Activated T-helper 1 cell treated with Interleukin-2 at 50 U/mL for 16 hours (primary cell): ENCODE measurements at regions not wholly inside any gene's neighbourhood (a gene's known extent, or its start where the extent isn't known, plus 50 kb on each side); places are given as distances from the start of the nearest gene placed in this dataset.
"Not testable (repeated sequence)": the region's sequence is repeated elsewhere in the genome, so short reads cannot be mapped to it uniquely, and the experiment has no call there.

Experiments
- DNase-seq: peaks from one replicate; pipeline ENCODE4 v3.0.0-alpha.2; 2020; ENCODE audit warnings: low read depth

- no peak for DNase-seq
Measured at GRCh38 chr9:126056312-126057021, 270.2 kb upstream of the MVB12B start.

- DNase-seq: no peak
Measured at GRCh38 chr9:126057121-126057825, 269.4 kb upstream of the MVB12B start.

- DNase-seq: no peak
Measured at GRCh38 chr9:126058011-126058531, 268.6 kb upstream of the MVB12B start.

GRCh38 chr9:126058591-126058990 is 268.0 kb upstream of the MVB12B start:
- DNase-seq: no peak

DNA sequence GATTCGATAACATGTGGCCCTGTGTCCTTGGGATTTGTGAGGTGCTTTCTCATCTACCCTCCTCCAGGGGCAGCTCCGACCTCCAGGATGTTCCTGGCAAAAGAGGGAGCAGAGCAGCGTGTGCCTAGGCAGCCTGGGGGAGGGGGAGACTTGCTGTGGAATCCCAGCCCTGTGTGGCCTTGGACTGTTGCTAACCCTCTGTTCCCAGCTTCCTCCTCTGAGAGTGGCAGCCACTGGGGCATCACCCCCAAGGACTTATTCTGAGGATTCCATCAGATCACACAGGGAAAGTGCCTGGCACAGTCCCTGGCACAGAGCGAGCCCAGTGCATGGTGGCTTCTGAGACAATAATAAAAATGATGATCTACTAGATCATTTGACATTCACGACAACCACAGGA is 265.1 kb upstream of the MVB12B start:
- DNase-seq: no peak

- no peak for DNase-seq
Measured at GRCh38 chr9:126062158-126062886, 264.3 kb upstream of the MVB12B start.

DNA sequence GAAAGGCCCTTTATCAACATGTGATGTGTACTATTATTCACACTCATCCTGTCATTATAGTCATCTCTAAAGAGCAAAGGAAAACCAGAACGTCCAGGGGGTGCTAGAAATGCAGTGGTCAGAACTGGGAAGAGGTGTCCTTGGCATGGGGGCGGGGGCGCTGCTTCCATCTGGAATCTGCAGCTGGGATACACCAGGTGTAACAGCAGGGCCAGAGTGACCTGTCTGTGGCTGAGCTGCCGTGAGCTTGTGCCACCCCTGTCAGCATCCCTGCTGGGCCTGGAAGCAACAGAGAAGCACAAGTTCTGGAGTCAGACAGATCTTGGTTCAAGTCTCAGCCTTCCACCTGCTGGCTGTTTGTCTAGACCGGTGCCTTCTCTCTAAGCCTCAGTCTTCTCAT is 263.3 kb upstream of the MVB12B start:
- DNase-seq: no peak

- DNase-seq: no peak
Measured at GRCh38 chr9:126066131-126066530, 260.5 kb upstream of the MVB12B start.

DNA sequence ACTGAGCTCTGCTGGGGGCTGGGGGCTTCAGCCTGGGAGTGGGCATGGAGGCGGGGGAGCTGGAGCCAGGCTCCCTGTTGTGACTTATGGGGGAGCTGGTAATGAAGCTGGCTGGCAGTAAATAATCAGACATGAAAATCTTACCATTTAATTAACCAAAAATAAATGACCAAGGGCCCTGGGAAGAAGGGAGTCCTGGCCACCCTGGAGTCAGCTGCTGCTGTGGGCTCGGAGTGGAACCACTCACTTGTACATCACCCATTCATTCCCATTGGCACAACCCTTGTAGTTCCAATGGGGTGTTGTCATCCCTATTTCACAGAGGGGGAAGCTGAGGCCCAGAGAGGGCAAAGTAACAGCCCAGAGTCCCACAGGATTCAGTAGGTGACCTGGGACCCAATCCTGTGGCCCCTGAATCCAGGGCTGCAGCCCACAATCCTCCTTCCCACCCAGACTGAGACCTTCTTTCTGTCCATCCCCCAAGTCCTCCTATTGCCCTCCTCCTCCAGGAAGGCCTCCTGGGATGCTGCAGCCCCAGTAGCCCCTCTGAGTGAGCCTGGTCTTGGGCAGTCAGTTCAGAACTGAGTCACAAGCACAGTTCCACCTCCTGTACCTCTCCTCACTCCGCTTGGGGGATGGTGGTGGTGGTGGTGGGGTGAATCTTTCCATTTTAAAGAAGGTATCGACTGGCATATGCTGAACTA is 259.4 kb upstream of the MVB12B start:
- DNase-seq: no peak

DNA sequence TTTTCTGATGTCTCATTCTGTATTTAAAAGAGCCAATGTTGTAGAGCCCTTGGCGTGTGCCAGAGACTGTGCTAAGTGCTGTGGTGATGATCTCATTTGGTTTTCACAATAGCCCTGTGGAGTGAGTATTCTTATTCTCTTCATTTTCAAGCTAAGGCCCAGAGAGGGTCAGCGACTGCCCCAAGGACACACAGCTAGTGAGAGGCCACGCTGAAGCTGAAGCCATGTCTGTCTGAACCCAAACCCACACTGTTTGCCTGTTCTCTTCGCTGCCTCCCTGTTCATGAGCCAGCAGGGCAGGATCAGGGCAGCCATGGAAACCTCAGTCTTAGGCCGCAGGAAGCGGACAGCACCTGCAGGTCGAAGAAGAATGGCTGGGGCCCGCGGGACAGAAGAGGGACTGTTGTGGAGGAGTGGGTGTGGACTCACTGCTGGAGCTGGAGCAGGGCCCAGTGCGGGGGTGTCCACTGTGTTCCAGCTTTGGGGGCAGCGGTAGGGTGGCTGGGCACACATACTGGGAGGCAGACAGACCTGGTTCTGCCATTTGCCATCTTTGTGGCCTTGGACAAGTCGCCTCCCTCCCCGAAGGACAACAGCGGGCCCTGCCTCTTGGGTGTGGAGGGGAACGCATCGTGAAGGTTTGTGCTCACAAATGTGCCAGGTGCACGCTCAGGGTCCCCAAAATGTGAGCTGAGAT is 257.9 kb upstream of the MVB12B start:
- DNase-seq: no peak

DNA sequence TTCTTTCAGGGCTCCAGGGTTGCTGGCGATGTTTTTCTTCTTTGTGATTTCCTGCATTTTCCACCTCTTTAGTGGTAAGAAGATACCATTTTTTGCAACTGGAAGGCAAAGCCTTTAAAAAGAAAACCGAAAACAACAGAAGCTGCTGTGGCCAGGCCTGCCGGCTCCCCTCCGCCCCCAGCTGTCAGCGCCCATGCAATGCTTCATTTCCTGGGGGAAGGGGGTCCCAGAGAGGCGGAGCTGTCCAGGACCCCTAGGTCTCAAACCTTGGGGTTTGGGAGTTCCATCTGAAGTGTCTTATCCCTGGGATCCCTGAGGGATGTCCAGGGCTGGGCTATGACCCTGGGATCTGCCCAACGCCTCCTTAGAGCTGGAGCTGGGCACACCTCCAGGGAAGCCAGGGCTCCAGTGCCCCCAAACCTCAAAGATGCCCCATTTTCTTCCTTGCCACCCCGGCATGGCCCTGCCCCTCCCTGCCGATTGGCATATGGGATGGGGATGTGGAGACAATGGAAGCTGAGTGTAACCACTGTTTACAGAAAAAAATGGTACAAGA is 257.2 kb upstream of the MVB12B start:
- no peak for DNase-seq

DNA sequence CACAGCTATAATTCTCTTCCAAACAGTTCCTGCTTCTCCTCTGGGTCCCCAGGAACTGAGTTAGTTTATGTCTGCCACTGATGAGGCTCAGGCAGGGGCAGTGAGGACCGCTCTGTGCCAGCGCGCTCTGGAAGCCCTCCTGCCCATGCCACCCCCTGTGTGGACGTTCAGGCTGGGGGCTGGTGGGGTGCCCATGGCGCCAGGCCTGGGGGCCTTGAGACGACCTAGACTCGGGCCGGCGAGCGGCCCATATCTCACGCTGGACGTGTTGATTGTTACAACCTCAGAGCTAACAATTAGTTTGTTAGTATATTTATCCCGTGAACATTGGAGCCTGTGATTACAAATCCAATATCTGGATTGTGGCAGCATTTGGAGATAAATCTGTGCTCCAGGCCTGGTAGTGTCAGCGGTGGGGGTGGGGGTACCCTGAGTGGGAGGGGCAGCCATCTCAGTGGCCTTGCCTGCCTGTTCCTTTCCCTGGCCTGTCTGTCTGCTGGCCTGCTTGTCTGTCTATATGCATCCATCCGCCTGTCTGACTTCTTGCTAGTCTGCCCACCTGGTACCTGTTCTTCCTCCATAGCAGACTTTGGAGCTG is 256.5 kb upstream of the MVB12B start:
- DNase-seq: no peak

- no peak for DNase-seq
Measured at GRCh38 chr9:126071076-126071750, 255.4 kb upstream of the MVB12B start.

DNA sequence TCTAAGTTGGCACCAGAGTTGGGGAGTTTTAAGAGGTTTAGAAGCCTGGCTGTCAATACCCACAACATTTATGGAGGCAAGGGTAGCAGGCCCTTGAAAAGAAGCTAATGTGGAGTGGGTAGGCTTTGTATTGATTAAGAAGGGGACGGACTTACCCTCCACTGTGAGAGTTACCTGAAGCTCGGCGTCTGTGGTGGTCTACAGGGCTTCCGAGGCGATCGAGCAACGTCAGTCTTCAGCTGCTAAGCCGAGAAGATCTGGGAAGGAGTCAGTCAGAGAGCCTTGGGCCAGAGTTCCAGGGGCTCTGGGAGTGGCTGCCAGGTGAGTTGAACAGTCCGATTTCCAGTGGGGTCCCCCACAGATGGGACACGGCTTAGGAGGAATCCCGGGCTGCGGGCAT is 249.0 kb upstream of the MVB12B start:
- DNase-seq: not testable (repeated sequence)

DNA sequence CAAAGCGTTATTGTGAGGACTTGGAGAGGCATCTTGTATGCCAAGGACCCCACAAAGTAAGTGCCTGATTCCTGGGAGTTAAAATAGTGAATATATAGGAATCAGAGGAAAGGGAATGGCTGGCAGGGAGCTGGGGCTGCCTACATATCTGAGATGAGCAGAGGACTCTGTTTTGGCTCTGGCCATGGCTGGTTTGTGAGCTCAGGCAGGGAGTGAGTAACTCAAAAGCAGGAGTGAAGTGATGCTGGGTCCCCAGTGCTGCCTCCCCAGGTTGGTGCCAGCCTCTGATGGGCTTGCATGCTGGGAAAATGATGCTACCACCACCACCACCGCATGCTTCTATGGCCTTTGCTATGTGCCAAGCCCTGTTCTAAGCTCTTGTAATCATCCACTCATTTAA is 246.0 kb upstream of the MVB12B start:
- no peak for DNase-seq

DNA sequence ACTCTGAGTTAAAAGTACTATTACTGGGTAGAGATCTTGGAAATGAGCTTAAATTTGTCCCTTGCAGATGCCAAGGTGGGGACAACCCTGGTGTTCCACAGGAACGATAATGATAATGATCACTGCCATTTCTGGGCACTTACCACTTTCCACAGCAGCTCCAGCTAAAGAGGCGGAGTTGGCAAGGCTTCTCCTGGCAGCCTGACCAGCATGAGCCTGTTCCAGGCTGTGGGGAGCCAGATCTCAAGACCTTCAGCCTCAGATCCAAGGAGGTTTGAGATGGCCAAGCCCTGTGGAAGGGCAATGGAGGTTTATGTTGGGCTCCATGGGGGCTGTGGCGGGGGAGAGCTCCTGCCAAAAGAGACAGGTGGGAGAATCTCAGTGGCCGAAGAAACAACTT is 244.9 kb upstream of the MVB12B start:
- no peak for DNase-seq

DNA sequence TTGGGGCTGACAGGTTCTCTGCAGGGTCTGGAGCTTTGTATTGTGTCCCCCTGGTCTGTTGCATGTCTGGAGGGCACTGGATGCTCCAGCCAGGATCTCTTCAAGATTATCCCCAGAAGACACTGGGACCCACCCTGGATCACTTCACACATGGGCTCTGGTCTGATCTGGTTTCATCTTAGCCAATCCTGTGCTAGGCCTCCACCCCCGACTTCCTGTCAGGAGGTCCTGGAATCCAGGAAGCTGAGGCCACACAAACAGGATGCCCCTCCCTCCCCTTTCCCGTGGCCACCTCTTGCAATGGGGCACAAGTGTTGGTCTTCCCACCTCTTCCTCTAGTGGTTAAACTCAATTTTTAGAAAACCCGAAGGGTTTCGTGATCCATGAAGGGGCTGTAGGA is 242.6 kb upstream of the MVB12B start:
- DNase-seq: no peak

GRCh38 chr9:126084696-126085095 is 241.9 kb upstream of the MVB12B start:
- no peak for DNase-seq

- DNase-seq: no peak
Measured at GRCh38 chr9:126085170-126085569, 241.5 kb upstream of the MVB12B start.

- DNase-seq: no peak
Measured at GRCh38 chr9:126088336-126088735, 238.3 kb upstream of the MVB12B start.
